Calu3 (cell line): ENCODE measurements at regions not wholly inside any gene's neighbourhood (a gene's known extent, or its start where the extent isn't known, plus 50 kb on each side); places are given as distances from the start of the nearest gene placed in this dataset.
"Not testable (repeated sequence)": the region's sequence is repeated elsewhere in the genome, so short reads cannot be mapped to it uniquely, and the experiment has no call there.

Source experiments
- BruUV-seq: library from RNA; stranded (reverse); fragments of 400-500 nt; replicated peaks from 2 replicates; lab custom pipeline; 2021; lab: Mats Ljungman, UMichigan
- CTCF ChIA-PET: fragments of 300-600 bp; sonication (Branson Sonifier 250); formaldehyde crosslinking; loops from one replicate; lab custom pipeline; 2022; ENCODE audit warnings: antibody characterized with exemption; lab: Charles Lee
- DNase-seq: peaks from one replicate; pipeline ENCODE4 v3.0.0; 2022
- H3K27ac Mint-ChIP-seq: one replicate; pipeline ENCODE4 v1.8.0; 2022; ENCODE audit warnings: mixed read lengths; ENCODE audit not compliant: unreplicated experiment
- H3K27me3 Mint-ChIP-seq: one replicate; pipeline ENCODE4 v1.8.0; 2022; ENCODE audit warnings: mixed read lengths; ENCODE audit not compliant: unreplicated experiment
- H3K36me3 Mint-ChIP-seq: one replicate; pipeline ENCODE4 v1.8.0; 2022; ENCODE audit warnings: mild to moderate bottlenecking, moderate library complexity, mixed read lengths; ENCODE audit not compliant: insufficient read depth, unreplicated experiment
- H3K4me1 Mint-ChIP-seq: one replicate; pipeline ENCODE4 v1.8.0; 2022; ENCODE audit warnings: mild to moderate bottlenecking, low read depth, mixed read lengths; ENCODE audit not compliant: unreplicated experiment
- H3K4me3 Mint-ChIP-seq: one replicate; pipeline ENCODE4 v1.8.0; 2022; ENCODE audit warnings: mild to moderate bottlenecking, low read depth, moderate library complexity, mixed read lengths; ENCODE audit not compliant: unreplicated experiment
- H3K9me3 Mint-ChIP-seq: one replicate; pipeline ENCODE4 v1.8.0; 2022; ENCODE audit warnings: low read depth, mixed read lengths; ENCODE audit not compliant: unreplicated experiment
- CTCF ChIP-seq: fragments of 200-600 bp; IDR thresholded peaks from one replicate; pipeline ENCODE4 v1.8.0; 2022; ENCODE audit warnings: antibody characterized with exemption; ENCODE audit not compliant: unreplicated experiment
- intact Hi-C: fragments of 100-400 bp; cut with micrococcal nuclease; formaldehyde crosslinking; loops from one replicate; pipeline ENCODE4 v1.10.0; 2022; ENCODE audit not compliant: unreplicated experiment

DNA sequence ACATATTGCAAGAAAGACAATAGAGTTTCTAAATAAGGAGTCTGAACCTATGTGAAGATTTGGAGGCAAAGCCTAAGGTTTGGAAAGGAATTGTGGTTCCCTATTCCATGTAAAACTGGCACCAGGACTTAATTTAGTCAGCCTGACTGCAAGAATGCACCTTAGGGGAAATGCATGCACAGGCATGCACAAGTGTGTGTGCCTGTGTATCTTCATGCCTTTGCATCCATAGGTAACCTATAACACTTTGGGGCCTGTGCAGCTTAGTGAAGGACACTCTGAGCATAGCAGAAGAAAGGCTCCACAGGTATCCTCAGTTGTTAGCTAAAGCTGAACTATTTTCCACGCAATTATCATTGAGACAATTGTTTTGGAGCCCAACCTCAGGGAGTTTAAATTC lies 73.4 kb downstream of the RPRM start:
- BruUV-seq = no TSS peak
- intact Hi-C loops = no loop called here
- H3K4me3 Mint-ChIP-seq = no peak overlapping the region
- H3K4me1 Mint-ChIP-seq = no peaks in the 10 kb centered on the region
- CTCF ChIA-PET = no interaction called here
- H3K27ac Mint-ChIP-seq = no peak overlapping the region
- no peaks in the 10 kb centered on the region for H3K36me3 Mint-ChIP-seq
- no peaks in the 10 kb centered on the region for H3K27me3 Mint-ChIP-seq
- no peak for DNase-seq
- peaks cover 2% of the 10 kb centered on the region for H3K9me3 Mint-ChIP-seq
- TF ChIP-seq CTCF = no peak

GRCh38 chr2:153404792-153405191 lies 73.8 kb downstream of the RPRM start:
- no peak for DNase-seq
- H3K36me3 Mint-ChIP-seq = no peaks in the 10 kb centered on the region
- no peak overlapping the region for H3K27ac Mint-ChIP-seq
- intact Hi-C loops = no loop called here
- H3K4me1 Mint-ChIP-seq = no peaks in the 10 kb centered on the region
- H3K27me3 Mint-ChIP-seq = no peaks in the 10 kb centered on the region
- no TSS peak for BruUV-seq
- H3K4me3 Mint-ChIP-seq = no peak overlapping the region
- no peak for TF ChIP-seq CTCF
- H3K9me3 Mint-ChIP-seq = peaks cover 2% of the 10 kb centered on the region
- CTCF ChIA-PET = no interaction called here

DNA sequence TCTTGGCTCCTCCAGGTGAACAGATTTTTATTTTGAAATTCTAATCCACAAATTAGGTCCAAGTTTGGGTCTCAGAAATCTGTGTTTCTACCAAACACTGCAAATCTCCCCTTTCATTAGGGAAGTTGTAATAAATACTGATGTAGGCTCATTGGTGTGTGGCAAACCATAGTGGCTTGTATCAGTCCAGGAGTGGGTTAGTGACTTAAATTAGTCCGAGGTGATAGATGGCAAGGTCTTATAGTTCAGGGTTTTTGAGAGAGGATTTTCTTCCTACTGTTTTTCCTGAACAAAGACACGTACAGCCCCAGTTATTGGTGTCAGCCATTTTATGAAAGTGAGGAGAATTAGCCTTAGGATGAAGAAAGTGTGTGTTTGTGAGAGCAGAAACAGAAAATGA lies 74.6 kb downstream of the RPRM start:
- Mint-ChIP-seq H3K36me3 (no peaks in the 10 kb centered on the region), H3K4me3 (no peak overlapping the region), H3K27ac (no peak overlapping the region), H3K9me3 (peaks cover 2% of the 10 kb centered on the region), H3K27me3 (no peaks in the 10 kb centered on the region), H3K4me1 (no peaks in the 10 kb centered on the region)
- BruUV-seq = no TSS peak
- DNase-seq = no peak
- CTCF ChIA-PET = no interaction called here
- intact Hi-C loops = no loop called here
- TF ChIP-seq CTCF = no peak

- H3K4me1 Mint-ChIP-seq, BruUV-seq, intact Hi-C loops, H3K27me3 Mint-ChIP-seq, H3K27ac Mint-ChIP-seq, H3K9me3 Mint-ChIP-seq, DNase-seq, CTCF ChIA-PET, H3K4me3 Mint-ChIP-seq, H3K36me3 Mint-ChIP-seq: not testable (repeated sequence)
These were observed 75.2 kb downstream of the RPRM start for GRCh38 chr2:153403352-153403751.

GRCh38 chr2:153394686-153395085 lies 83.9 kb downstream of the RPRM start:
- Mint-ChIP-seq H3K9me3 (no peaks in the 10 kb centered on the region), H3K4me3 (no peak overlapping the region), H3K27me3 (no peaks in the 10 kb centered on the region), H3K27ac (no peak overlapping the region), H3K4me1 (no peaks in the 10 kb centered on the region), H3K36me3 (no peaks in the 10 kb centered on the region)
- intact Hi-C loops = no loop called here
- BruUV-seq = no TSS peak
- no peak for TF ChIP-seq CTCF
- CTCF ChIA-PET = no interaction called here
- DNase-seq = no peak
